Neural crest cell (in vitro differentiated cells): ENCODE measurements at regions not wholly inside any gene's neighbourhood (a gene's known extent, or its start where the extent isn't known, plus 50 kb on each side); places are given as distances from the start of the nearest gene placed in this dataset.

Experiments used
- DNase-seq: peaks from one replicate; pipeline ENCODE4 v3.0.0; 2021; ENCODE audit warnings: low read depth, mixed read lengths, low spot score
- H3K27ac Mint-ChIP-seq: one replicate; pipeline ENCODE4 v1.8.0; 2021; ENCODE audit warnings: mild to moderate bottlenecking, mixed read lengths; ENCODE audit not compliant: unreplicated experiment
- H3K27me3 Mint-ChIP-seq: 2 replicates; pipeline ENCODE4 v1.8.0; 2021; ENCODE audit warnings: low read depth, mild to moderate bottlenecking, mixed read lengths
- H3K36me3 Mint-ChIP-seq: 2 replicates; pipeline ENCODE4 v1.8.0; 2021; ENCODE audit warnings: low read depth, mild to moderate bottlenecking, mixed read lengths
- H3K4me1 Mint-ChIP-seq: 2 replicates; pipeline ENCODE4 v1.8.0; 2021; ENCODE audit warnings: mixed read lengths
- H3K4me3 Mint-ChIP-seq: one replicate; pipeline ENCODE4 v1.8.0; 2021; ENCODE audit warnings: mild to moderate bottlenecking, mixed read lengths
- H3K9me3 Mint-ChIP-seq: 2 replicates; pipeline ENCODE4 v1.8.0; 2021; ENCODE audit warnings: mixed read lengths
- TF ChIP-seq, protein P1 (sequence below): fragments of 200-600 bp; sonication (generic); conservative IDR thresholded peaks from 2 replicates; pipeline ENCODE4 v1.5.0; 2021; ENCODE audit warnings: antibody characterized with exemption, mild to moderate bottlenecking

DNA sequence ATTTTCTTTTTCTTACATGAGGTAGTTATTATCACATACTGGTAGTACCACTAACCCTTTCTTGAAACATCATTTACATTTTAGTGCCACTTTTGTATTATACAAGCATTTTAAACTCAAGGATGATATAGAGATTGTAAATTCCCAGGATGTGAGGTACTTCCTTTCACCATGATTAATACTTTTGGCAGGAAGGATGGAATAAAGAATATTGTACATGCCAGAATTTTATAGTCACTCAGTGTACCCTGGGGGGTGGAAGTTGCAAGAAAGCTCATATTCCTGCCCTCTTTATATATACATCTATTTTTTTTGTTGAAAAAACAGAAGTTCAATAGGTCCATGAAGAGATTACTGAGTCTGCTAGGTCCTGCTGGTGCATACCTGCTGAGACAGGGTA lies 141.0 kb upstream of the PLSCR5 start:
- Mint-ChIP-seq H3K27me3 (no peaks in the 10 kb centered on the region), H3K36me3 (no peaks in the 10 kb centered on the region), H3K9me3 (peaks cover 1% of the 10 kb centered on the region), H3K27ac (no peak overlapping the region), H3K4me1 (no peaks in the 10 kb centered on the region), H3K4me3 (no peak overlapping the region)
- TF ChIP-seq, protein P1, sequence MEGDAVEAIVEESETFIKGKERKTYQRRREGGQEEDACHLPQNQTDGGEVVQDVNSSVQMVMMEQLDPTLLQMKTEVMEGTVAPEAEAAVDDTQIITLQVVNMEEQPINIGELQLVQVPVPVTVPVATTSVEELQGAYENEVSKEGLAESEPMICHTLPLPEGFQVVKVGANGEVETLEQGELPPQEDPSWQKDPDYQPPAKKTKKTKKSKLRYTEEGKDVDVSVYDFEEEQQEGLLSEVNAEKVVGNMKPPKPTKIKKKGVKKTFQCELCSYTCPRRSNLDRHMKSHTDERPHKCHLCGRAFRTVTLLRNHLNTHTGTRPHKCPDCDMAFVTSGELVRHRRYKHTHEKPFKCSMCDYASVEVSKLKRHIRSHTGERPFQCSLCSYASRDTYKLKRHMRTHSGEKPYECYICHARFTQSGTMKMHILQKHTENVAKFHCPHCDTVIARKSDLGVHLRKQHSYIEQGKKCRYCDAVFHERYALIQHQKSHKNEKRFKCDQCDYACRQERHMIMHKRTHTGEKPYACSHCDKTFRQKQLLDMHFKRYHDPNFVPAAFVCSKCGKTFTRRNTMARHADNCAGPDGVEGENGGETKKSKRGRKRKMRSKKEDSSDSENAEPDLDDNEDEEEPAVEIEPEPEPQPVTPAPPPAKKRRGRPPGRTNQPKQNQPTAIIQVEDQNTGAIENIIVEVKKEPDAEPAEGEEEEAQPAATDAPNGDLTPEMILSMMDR = no peak
- DNase-seq = no peak

DNA sequence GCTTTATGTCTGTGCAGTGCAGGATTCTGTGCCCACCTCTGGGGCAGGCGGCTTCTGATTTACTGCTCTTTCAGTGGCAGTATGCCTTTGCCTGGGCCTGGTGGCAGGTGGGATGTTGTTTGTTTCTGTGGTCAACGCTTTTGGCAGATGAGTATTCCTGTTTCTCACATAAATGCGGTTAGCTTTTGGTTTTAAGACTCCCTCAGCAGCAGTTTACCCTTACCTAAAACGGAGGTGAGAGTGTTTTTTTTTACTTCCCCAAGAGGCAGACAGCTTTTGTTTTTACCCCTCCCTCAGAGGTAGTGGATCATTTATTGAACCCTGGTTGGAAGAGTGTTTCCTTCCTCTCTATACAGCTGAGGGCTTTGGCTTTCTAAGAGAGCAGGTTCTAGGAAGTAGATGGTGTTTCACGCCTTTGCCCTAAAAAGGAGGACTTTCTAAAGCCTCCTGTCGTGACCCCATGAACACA lies 134.1 kb upstream of the PLSCR5 start:
- Mint-ChIP-seq H3K36me3 (no peaks in the 10 kb centered on the region), H3K9me3 (no peaks in the 10 kb centered on the region), H3K27ac (no peak overlapping the region), H3K4me1 (no peaks in the 10 kb centered on the region), H3K27me3 (no peaks in the 10 kb centered on the region), H3K4me3 (no peak overlapping the region)
- DNase-seq = no peak
- TF ChIP-seq, protein P1 = no peak

DNA sequence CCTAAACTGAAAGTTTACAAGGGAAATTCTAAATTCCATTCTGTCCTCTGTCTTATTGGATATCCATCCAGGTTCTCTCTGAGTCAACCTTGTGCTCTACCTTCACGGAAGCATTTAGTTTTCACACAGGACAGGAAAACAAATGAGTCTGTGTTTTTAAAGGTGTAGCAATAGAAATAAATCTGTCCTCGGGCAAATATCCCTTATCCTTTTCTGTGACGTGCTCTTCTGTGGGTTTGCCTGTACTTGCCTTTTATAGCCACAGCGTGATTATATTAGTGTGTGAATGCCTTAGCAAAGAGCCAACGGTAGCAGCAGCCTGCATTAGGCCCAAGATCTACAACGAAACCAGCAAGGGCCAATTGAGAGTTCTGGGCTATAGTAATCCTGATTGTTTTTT lies 127.2 kb upstream of the PLSCR5 start:
- H3K27ac Mint-ChIP-seq = no peak overlapping the region
- DNase-seq = no peak
- TF ChIP-seq, protein P1 = no peak
- H3K4me1 Mint-ChIP-seq = no peaks in the 10 kb centered on the region
- H3K4me3 Mint-ChIP-seq = no peak overlapping the region
- no peaks in the 10 kb centered on the region for H3K27me3 Mint-ChIP-seq
- H3K9me3 Mint-ChIP-seq = peaks cover 4% of the 10 kb centered on the region
- H3K36me3 Mint-ChIP-seq = no peaks in the 10 kb centered on the region

DNA sequence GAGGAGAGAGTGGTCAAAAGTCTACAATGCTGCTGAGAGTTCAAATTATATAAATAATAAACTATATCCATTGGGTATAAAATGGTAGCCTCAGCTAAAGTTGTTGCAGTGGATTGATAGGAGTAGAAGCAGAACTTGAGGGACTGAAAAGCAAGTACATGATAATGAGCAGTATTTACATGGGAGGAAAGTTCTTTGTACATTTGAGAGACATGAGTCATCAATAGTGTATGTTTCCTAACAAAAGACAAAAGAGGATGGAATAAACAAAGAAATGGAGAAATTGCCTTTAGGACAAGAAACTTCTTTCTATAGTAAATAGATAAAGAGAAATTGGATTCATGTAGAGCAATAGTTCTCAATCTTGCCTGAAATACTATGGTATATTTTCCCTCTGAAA lies 110.0 kb upstream of the PLSCR5 start:
- DNase-seq = no peak
- no peaks in the 10 kb centered on the region for H3K9me3 Mint-ChIP-seq
- no peaks in the 10 kb centered on the region for H3K27me3 Mint-ChIP-seq
- no peaks in the 10 kb centered on the region for H3K36me3 Mint-ChIP-seq
- H3K27ac Mint-ChIP-seq = no peak overlapping the region
- no peaks in the 10 kb centered on the region for H3K4me1 Mint-ChIP-seq
- TF ChIP-seq, protein P1 = no peak
- H3K4me3 Mint-ChIP-seq = no peak overlapping the region

DNA sequence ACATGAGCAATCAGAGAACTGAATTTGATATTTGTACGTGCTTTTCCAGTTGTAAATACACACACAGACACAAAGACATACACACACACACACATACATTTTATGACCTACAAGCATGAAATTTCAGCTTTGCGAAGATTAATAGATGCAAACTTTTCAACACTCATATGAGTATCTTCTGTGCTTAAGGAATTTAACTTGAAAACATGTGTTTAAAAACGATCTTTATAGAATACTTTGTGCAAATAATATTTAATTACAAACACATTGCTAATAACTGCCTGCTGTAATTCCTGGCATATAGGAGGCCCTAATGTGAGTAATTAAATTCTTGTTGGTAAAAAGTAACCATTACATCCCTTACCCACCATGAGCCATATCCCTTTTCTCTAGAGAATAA lies 107.7 kb upstream of the PLSCR5 start:
- Mint-ChIP-seq H3K4me1 (peaks cover 5% of the 10 kb centered on the region), H3K9me3 (no peaks in the 10 kb centered on the region), H3K27me3 (no peaks in the 10 kb centered on the region), H3K27ac (no peak overlapping the region), H3K4me3 (no peak overlapping the region), H3K36me3 (no peaks in the 10 kb centered on the region)
- TF ChIP-seq, protein P1 = no peak
- no peak for DNase-seq

DNA sequence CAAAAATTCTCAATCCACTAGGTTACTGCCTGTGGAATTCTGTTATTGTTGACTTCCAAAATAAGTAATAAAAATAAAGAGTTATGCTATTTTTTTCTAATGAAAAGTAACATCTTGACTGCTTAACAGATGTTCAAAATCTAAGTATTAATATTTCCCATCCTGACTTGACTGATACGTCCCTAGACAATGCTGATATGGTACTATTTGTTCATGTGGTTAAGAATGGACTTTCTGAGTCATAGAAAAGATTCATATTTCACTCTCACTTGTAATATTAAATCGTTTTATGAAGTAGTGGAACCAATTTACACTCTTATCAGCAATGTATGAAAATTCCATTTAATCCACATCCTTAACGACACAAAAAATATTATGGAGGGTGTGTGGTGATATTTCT lies 104.8 kb upstream of the PLSCR5 start:
- Mint-ChIP-seq H3K27me3 (no peaks in the 10 kb centered on the region), H3K4me1 (peaks cover 5% of the 10 kb centered on the region), H3K9me3 (no peaks in the 10 kb centered on the region), H3K4me3 (no peak overlapping the region), H3K36me3 (no peaks in the 10 kb centered on the region), H3K27ac (no peak overlapping the region)
- DNase-seq = no peak
- TF ChIP-seq, protein P1 = no peak
